ENCODE measurements at regions not wholly inside any gene's neighbourhood (a gene's known extent, or its start where the extent isn't known, plus 50 kb on each side); places are given as distances from the start of the nearest gene placed in this dataset.

GRCh38 chr10:58026036-58026435 lies 241.7 kb downstream of the IPMK start:
- DNase-seq (ENCODE audit: low spot score): no peak
- Histone ChIP-seq H3K27ac (ENCODE audit: low read depth, low read length, poor library complexity, severe bottlenecking) (no peak overlapping the region), H3K36me3 (ENCODE audit: insufficient read depth, low read length, poor library complexity, severe bottlenecking) (no peaks in the 10 kb centered on the region), H3K4me1 (ENCODE audit: insufficient read depth, low read length, poor library complexity, severe bottlenecking) (no peaks in the 10 kb centered on the region), H3K27me3 (replicated peaks; ENCODE audit: insufficient read depth, low read depth, low read length, poor library complexity) (no peaks in the 10 kb centered on the region), H3K4me3 (ENCODE audit: low read depth, low read length, poor library complexity, severe bottlenecking) (no peak overlapping the region), H3K9me3 (ENCODE audit: low read depth, low read length, poor library complexity, severe bottlenecking) (no peaks in the 10 kb centered on the region)
- TF ChIP-seq EZH2 (IDR thresholded peaks at IDR 0.05; ENCODE audit: borderline replicate concordance, low read depth, low read length, poor library complexity, severe bottlenecking) (no peak), CTCF (conservative IDR thresholded peaks at IDR 0.05; ENCODE audit: low read depth, low read length) (no peak)
- BruUV-seq (replicated peaks): no TSS peak
- ChIA-PET POLR2A (ENCODE audit: low non-redundant PET) (no interaction called here), CTCF (no interaction called here)
- intact Hi-C loops (cut with micrococcal nuclease; ENCODE audit: unreplicated experiment): no loop called here

- TF ChIP-seq EZH2 (IDR thresholded peaks at IDR 0.05; ENCODE audit: borderline replicate concordance, low read depth, low read length, poor library complexity, severe bottlenecking) (no peak), CTCF (conservative IDR thresholded peaks at IDR 0.05; ENCODE audit: low read depth, low read length) (no peak)
- intact Hi-C loops (cut with micrococcal nuclease; ENCODE audit: unreplicated experiment): no loop called here
- BruUV-seq (replicated peaks): no TSS peak
- Histone ChIP-seq H3K27ac (ENCODE audit: low read depth, low read length, poor library complexity, severe bottlenecking) (no peak overlapping the region), H3K36me3 (ENCODE audit: insufficient read depth, low read length, poor library complexity, severe bottlenecking) (no peaks in the 10 kb centered on the region), H3K4me1 (ENCODE audit: insufficient read depth, low read length, poor library complexity, severe bottlenecking) (no peaks in the 10 kb centered on the region), H3K9me3 (ENCODE audit: low read depth, low read length, poor library complexity, severe bottlenecking) (no peaks in the 10 kb centered on the region), H3K27me3 (replicated peaks; ENCODE audit: insufficient read depth, low read depth, low read length, poor library complexity) (peaks cover 3% of the 10 kb centered on the region), H3K4me3 (ENCODE audit: low read depth, low read length, poor library complexity, severe bottlenecking) (no peak overlapping the region)
- CTCF ChIA-PET: no interaction called here
- POLR2A ChIA-PET (ENCODE audit: low non-redundant PET): no interaction called here
- no peak for DNase-seq (ENCODE audit: low spot score)
These were observed 244.2 kb downstream of the IPMK start for GRCh38 chr10:58023341-58024073.

- intact Hi-C loops (cut with micrococcal nuclease; ENCODE audit: unreplicated experiment): no loop called here
- no peak for TF ChIP-seq EZH2 (IDR thresholded peaks at IDR 0.05; ENCODE audit: borderline replicate concordance, low read depth, low read length, poor library complexity, severe bottlenecking)
- TF ChIP-seq CTCF (conservative IDR thresholded peaks at IDR 0.05; ENCODE audit: low read depth, low read length): no peak
- no peak overlapping the region for H3K27ac ChIP-seq (ENCODE audit: low read depth, low read length, poor library complexity, severe bottlenecking)
- no TSS peak for BruUV-seq (replicated peaks)
- H3K9me3 ChIP-seq (ENCODE audit: low read depth, low read length, poor library complexity, severe bottlenecking): no peaks in the 10 kb centered on the region
- DNase-seq (ENCODE audit: low spot score): no peak
- no peak overlapping the region for H3K4me3 ChIP-seq (ENCODE audit: low read depth, low read length, poor library complexity, severe bottlenecking)
- CTCF ChIA-PET: no interaction called here
- no peaks in the 10 kb centered on the region for H3K4me1 ChIP-seq (ENCODE audit: insufficient read depth, low read length, poor library complexity, severe bottlenecking)
- H3K36me3 ChIP-seq (ENCODE audit: insufficient read depth, low read length, poor library complexity, severe bottlenecking): no peaks in the 10 kb centered on the region
- peaks cover 3% of the 10 kb centered on the region for H3K27me3 ChIP-seq (replicated peaks; ENCODE audit: insufficient read depth, low read depth, low read length, poor library complexity)
- POLR2A ChIA-PET (ENCODE audit: low non-redundant PET): no interaction called here
These were observed 247.7 kb downstream of the IPMK start for GRCh38 chr10:58019863-58020537.
